ENCODE measurements at regions not wholly inside any gene's neighbourhood (a gene's known extent, or its start where the extent isn't known, plus 50 kb on each side); places are given as distances from the start of the nearest gene placed in this dataset.
A peak's percentile ranks its signal among the peaks of the same experiment; 100 is the strongest.

- Histone ChIP-seq H3K27ac (no peak overlapping the region), H3K4me3 (no peak overlapping the region)
- TF ChIP-seq CTCF (IDR thresholded peaks at IDR 0.05) = no peak
- DNase-seq (ENCODE audit: low spot score) = no peak
Measured at GRCh38 chr5:142499591-142500226, 174.9 kb upstream of the SPRY4 start.

- Histone ChIP-seq H3K4me3 (no peak overlapping the region), H3K27ac (no peak overlapping the region)
- no peak for DNase-seq (ENCODE audit: low spot score)
- no peak for TF ChIP-seq CTCF (IDR thresholded peaks at IDR 0.05)
Measured at GRCh38 chr5:142498298-142498697, 173.5 kb upstream of the SPRY4 start.

- no peak overlapping the region for H3K4me3 ChIP-seq
- DNase-seq (ENCODE audit: low spot score) = no peak
- H3K27ac ChIP-seq = peak overlapping the region; percentile 26 to 53
- TF ChIP-seq CTCF (IDR thresholded peaks at IDR 0.05) = no peak
Measured at GRCh38 chr5:142495531-142495930, 170.7 kb upstream of the SPRY4 start.

GRCh38 chr5:142493875-142494518, 169.2 kb upstream of the SPRY4 start:
- no peak for TF ChIP-seq CTCF (IDR thresholded peaks at IDR 0.05)
- Histone ChIP-seq H3K27ac (peak overlapping the region in 1 of 2 donors; percentile 69), H3K4me3 (no peak overlapping the region)
- no peak for DNase-seq (ENCODE audit: low spot score)

GRCh38 chr5:142492781-142493281, 168.0 kb upstream of the SPRY4 start:
- Histone ChIP-seq H3K4me3 (no peak overlapping the region), H3K27ac (peak overlapping the region; percentile 43 to 69)
- no peak for TF ChIP-seq CTCF (IDR thresholded peaks at IDR 0.05)
- no peak for DNase-seq (ENCODE audit: low spot score)

GRCh38 chr5:142491679-142492078, 166.9 kb upstream of the SPRY4 start:
- Histone ChIP-seq H3K4me3 (no peak overlapping the region), H3K27ac (peak overlapping the region in 1 of 2 donors; percentile 21)
- DNase-seq (ENCODE audit: low spot score) = no peak
- no peak for TF ChIP-seq CTCF (IDR thresholded peaks at IDR 0.05)

- no peak for DNase-seq (ENCODE audit: low spot score)
- Histone ChIP-seq H3K4me3 (no peak overlapping the region), H3K27ac (peak overlapping the region in 1 of 2 donors; percentile 28)
- TF ChIP-seq CTCF (IDR thresholded peaks at IDR 0.05) = no peak
Measured at GRCh38 chr5:142491270-142491669, 166.4 kb upstream of the SPRY4 start.
